GM20431 (cell line): ENCODE measurements at regions not wholly inside any gene's neighbourhood (a gene's known extent, or its start where the extent isn't known, plus 50 kb on each side); places are given as distances from the start of the nearest gene placed in this dataset.

ENCODE experiments used
- in situ Hi-C: fragments of 300-500 bp; cut with MseI, MboI; formaldehyde crosslinking; loops from one replicate; pipeline ENCODE4 v1.15.0; 2020; ENCODE audit warnings: low sequenced_read_pairs; ENCODE audit not compliant: unreplicated experiment

DNA sequence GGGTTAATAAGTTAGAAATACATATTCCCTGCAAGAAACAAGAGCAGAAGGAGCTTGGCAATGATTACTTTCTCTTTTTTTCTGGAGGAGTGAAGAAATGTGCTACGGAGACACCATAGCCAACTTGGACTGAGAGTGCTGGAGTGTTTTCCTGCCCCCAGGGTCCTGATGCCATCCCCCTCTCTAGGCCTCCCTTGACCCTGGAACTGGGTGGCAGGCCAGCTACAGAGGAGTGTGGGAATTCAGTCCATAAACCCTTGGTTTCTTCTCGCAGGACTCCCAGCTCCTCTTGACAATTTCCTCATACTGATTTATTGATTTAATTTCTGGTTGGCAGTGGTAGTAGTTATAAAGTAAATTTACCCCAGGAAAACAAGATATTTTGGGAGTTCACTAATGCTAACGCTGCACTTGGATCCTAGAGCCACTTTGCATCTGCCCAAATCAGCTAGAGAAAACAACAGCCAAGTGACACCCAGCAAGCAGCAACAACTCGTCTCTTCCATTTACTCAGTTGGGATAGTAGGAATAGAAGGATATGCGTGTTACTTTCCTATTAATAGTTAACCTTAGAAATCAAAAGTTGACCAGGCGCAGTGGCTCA lies 76.4 kb upstream of the CELF2 start:
- in situ Hi-C loops: no loop called here

DNA sequence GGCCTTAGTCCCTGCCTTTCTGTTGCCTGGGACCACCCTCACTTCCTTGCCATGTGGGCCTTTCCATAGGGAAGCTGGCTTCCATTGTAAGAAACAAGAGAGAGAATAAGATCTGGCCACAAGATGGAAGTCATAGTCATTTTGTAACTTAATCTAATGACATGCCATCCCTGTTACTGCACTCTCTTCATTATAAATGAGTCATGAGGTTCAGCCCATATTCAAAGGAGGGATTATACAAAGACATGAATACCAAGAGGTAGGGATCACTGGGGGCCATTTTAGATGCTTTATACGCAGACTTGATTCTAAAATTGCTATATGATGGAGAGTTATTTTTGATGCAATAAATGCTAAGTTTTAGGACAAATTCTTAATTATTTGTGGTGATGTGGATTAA lies 75.2 kb upstream of the CELF2 start:
- in situ Hi-C loops: no loop called here

- in situ Hi-C loops: no loop called here
Observed at GRCh38 chr10:10946081-10946480, 71.6 kb upstream of the CELF2 start.

DNA sequence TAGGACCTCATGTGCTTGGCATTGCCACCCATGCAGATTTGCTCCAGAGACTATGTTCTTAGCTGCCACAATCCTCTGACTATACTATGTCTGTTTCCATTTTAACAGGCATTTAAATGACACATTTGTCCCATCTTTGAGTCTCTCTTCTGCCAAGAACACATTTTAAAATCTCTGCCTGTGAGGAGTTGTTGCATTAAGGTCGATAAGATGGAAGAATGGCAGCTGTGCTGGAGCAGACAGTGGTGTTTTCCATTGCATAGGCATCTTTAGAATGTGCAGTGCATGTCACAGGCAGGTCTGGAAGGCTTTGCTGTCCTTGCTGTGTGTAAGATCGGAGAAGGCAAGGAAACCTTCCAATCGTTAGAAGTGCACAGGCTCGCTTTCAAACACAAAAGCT lies 70.9 kb upstream of the CELF2 start:
- in situ Hi-C loops: no loop called here

- in situ Hi-C loops: no loop called here
Observed at GRCh38 chr10:10951675-10952074, 66.0 kb upstream of the CELF2 start.

- in situ Hi-C loops: no loop called here
Observed at GRCh38 chr10:10952800-10953199, 64.9 kb upstream of the CELF2 start.

DNA sequence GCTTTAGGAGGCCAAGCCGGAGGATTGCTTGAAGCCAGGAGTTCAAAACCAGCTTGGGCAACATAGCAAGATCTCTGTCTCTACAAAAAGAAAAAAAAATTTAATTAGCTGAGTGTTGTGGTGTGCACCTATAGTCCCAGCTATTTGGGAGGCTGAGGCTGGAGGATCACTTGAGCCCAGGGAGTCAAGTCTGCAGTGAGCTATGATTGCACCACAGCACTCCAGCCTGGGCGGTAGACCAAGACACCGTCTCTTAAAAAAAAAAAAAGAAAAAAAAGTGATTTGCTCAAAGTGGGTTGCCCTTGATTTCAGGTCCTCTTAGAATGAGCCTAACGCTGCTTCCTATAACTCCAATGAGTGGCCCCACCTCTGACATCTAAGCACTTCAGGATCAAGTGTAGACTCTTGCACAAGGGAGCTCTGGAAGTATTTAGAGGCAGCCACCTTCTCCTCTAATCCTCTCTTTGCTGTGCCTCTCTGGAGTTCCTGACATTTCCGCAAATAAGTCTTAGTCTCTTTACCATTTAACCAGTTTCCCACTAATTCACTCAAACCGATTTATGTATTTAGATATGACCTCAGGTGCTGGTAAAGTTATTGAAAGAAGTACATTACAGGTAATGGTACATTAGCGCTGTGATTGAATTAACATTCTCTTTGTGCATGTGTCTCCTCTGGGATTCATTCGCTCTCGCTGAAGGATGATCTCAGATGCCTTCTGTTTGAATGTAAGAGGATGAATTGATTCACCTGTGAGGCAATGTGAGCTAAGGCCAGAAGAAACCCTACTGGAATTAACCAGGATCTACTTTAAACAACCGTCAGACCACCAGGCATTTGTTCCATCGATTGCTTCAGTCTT lies 60.8 kb upstream of the CELF2 start:
- in situ Hi-C loops: no loop called here

DNA sequence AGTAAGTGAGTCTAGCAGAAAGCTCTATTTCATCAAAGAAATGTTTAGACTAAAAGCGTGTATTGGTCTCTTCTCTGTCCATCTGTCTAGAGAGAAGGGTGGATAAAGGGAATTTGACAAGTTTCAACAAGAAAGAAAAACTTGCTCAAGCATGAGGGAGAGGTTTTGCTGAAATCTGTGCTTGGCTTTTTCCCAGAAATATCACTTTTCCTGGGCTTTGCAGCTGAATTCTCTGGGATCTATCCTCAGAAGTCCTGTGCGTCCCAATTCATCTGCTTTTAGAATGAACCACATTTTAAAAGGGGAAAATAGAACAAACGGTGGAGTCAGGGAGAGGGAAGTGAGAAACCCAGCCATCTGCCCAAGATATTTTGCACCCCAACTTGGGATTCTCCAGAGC lies 59.6 kb upstream of the CELF2 start:
- in situ Hi-C loops: no loop called here

DNA sequence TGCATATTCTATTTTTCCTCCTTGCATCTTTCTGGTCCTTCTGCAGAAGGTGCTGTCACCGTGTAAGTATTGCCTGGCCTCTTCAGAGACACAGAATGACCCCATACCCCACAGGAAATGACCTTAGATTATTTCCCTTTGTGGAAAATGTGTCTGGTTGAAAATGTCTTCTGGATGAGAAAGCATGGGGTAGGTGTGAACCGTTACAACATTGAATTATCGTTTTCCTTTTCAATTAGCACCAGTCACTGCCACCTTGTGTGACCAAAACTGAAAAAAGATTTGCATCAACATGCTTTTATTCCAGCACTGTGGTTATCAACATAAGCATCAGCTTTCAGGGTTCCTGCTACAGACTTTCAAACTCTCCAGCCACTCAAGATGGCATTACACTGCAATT lies 58.0 kb upstream of the CELF2 start:
- in situ Hi-C loops: no loop called here

- in situ Hi-C loops: no loop called here
Observed at GRCh38 chr10:10960534-10960933, 57.1 kb upstream of the CELF2 start.

- in situ Hi-C loops: no loop called here
Observed at GRCh38 chr10:10961072-10961471, 56.6 kb upstream of the CELF2 start.

GRCh38 chr10:10967029-10967428 lies 50.6 kb upstream of the CELF2 start:
- in situ Hi-C loops: no loop called here

DNA sequence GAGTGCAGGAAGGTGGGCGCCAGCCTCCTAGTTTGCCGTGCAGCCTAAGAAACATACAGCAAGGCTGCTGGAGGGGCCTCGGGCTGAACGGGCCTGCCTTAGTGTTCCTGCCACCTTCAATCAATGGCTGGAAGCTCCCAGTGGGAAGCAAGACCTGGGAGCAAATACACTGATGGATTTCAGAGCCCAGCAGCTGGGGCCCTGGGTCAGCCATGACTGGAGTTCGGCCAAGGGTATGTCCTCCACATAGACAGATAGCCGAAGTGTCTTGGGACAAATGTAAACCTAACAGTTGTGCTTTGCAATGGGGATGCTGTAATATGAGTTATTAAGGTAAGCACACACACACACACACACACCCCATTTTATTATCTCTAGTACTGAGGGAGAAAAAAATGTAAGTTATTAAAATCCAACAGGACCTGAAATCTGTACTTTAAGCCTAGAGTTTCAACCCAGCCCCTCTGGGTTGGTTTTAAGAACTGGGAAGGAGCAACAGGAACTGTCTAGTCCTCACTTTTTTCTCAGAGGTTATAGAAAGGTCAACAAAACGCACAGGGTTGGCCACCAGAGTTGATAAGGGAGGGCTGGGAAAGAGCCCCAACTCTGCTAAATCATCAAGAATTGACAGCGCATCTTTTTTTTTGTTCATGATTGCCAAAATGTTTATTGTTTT lies 50.0 kb upstream of the CELF2 start:
- in situ Hi-C loops: no loop called here
